ENCODE measurements at regions not wholly inside any gene's neighbourhood (a gene's known extent, or its start where the extent isn't known, plus 50 kb on each side); places are given as distances from the start of the nearest gene placed in this dataset.

DNA sequence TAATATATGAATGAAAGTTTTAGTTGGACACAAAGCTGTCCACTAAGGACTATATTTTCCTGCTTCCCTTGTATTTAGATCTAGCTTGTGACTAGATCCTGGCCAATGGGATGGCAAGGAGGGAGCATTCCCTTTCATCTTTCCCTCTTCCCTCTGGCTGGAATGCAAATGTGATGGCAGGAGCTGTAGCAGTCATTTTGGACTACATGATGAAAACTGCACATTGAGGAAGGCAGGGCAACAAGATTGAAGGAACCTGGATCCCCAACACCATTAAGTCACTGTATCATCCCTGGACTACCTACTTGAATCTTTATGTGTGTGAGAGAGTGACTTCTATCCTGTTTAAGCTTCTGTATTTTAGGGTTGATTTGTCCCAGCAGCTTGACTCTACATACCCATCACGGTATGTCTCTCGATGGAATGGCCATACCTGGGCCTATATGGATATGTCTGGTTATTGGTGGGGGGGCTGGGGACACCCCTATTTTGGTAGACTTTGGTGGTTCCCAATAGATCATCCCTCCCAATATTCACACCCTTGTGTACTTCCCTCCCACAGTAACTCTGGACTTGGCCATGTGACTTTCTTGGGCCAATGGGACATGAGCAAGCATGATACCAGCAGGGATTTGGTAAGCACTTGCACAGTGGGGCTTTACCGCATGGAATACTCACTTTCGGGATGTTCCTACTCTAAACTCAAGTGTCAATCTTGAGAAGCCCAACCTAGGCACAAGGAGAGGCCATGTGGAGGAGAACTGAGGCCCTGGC is 128.5 kb downstream of the VEGFA start:
- no peak overlapping the region for H3K27ac ChIP-seq
- TF ChIP-seq EP300 (IDR thresholded peaks at IDR 0.05), result no peak
- H3K9me3 ChIP-seq, result no peaks in the 10 kb centered on the region
- H3K4me3 ChIP-seq, result no peak overlapping the region
- no peak for DNase-seq (ENCODE audit: low spot score in 2 of 2)
- H3K4me1 ChIP-seq, result no peaks in the 10 kb centered on the region
- whole genome bisulfite sequencing, result 94% methylated on average over 4 of the region's 4 CpGs
- no peaks in the 10 kb centered on the region for H3K27me3 ChIP-seq
- H3K36me3 ChIP-seq, result no peaks in the 10 kb centered on the region

DNA sequence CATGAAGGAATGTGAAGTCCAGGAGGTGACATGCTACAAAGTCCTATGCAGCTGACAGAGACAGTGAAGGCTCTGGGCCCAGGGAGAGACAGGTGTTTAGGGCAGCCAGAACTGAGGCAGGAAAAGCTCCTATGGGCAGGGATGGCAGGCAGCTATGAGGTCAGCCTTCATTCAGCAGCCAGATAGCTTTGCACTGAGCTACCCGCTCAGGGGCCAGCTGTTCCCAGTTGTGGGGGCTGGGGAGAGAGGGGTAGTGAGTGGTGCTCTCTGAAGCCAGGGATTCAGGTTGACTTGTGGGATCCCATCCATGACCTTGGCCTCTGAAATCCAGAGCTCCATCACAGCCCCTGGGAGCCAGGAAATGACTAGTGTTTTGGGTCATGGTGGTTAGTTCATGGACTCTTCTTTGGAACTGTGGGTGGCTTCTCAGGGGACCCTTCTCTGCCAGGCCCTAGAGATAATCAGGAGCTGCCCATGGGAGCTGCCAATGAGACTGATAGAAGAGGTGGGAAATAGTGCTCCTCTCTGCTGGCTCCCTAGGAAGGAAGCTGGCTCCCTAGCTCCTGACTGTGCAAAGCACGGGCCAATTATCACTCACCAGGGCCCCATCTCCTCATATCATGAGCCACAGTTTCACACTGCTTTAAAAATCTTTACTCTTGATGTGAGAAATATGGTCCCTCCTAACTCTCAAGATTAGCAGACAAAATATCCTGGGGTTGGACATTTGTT is 127.7 kb downstream of the VEGFA start:
- no peaks in the 10 kb centered on the region for H3K27me3 ChIP-seq
- H3K4me1 ChIP-seq, result no peaks in the 10 kb centered on the region
- no peaks in the 10 kb centered on the region for H3K36me3 ChIP-seq
- no peaks in the 10 kb centered on the region for H3K9me3 ChIP-seq
- DNase-seq (ENCODE audit: low spot score in 2 of 2), result no peak
- WGBS, result 91% methylated on average over 2 of the region's 2 CpGs
- TF ChIP-seq, protein P1, sequence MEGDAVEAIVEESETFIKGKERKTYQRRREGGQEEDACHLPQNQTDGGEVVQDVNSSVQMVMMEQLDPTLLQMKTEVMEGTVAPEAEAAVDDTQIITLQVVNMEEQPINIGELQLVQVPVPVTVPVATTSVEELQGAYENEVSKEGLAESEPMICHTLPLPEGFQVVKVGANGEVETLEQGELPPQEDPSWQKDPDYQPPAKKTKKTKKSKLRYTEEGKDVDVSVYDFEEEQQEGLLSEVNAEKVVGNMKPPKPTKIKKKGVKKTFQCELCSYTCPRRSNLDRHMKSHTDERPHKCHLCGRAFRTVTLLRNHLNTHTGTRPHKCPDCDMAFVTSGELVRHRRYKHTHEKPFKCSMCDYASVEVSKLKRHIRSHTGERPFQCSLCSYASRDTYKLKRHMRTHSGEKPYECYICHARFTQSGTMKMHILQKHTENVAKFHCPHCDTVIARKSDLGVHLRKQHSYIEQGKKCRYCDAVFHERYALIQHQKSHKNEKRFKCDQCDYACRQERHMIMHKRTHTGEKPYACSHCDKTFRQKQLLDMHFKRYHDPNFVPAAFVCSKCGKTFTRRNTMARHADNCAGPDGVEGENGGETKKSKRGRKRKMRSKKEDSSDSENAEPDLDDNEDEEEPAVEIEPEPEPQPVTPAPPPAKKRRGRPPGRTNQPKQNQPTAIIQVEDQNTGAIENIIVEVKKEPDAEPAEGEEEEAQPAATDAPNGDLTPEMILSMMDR (IDR thresholded peaks at IDR 0.05), result no peak
- TF ChIP-seq POLR2A (IDR thresholded peaks at IDR 0.05) (no peak), EP300 (IDR thresholded peaks at IDR 0.05) (no peak), POLR2AphosphoS5 (IDR thresholded peaks at IDR 0.05) (no peak)
- H3K4me3 ChIP-seq, result no peak overlapping the region
- no peak overlapping the region for H3K27ac ChIP-seq

DNA sequence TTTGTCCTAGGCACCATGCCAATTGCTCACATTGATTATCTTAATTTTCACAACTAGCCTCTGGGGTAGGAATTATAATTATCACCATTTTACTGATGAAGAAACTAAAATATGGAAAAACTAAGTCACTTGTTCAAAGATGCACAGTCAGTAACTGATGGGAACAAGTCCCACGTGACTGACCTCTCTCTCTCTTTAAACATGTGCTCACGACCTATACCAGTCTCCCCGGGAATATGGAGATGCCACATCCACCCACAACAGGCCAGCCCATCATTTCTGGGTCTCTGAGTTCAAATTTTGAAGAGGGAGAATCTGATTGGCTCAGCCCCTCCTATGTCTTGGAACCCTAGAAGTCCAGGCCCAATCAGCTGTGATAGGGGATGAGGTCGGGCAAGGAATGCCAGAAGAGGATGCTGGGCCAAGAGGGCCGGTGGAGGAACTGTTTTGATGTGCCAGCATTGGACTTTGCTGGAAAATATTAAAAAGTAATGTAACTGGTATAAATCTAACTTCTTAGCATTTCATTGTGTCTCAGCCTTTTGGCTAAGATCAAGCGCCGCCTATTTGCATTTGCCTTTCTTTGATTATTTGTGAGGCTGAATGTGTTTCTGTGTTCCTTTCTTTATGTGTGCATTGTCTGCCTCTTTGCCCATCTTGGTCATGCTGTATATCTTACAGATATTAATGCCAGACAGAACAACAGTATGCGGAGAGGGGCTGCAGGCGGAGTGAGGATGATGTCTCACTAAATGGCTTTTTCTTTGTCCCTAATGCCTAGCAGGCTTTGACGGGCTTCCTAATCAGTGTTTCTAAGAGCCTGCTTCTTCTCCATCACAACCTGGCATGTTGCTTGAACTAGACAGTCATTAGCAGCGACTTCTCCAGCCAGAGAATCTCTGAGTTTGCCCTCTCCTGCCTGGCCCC is 126.6 kb downstream of the VEGFA start:
- Histone ChIP-seq H3K4me1 (no peaks in the 10 kb centered on the region), H3K9me3 (no peaks in the 10 kb centered on the region), H3K36me3 (no peaks in the 10 kb centered on the region), H3K4me3 (no peak overlapping the region), H3K27ac (no peak overlapping the region), H3K27me3 (peaks cover 4% of the 10 kb centered on the region)
- DNase-seq (ENCODE audit: low spot score in 2 of 2), result no peak
- no peak for TF ChIP-seq POLR2AphosphoS5 (IDR thresholded peaks at IDR 0.05)
- TF ChIP-seq, protein P1 (IDR thresholded peaks at IDR 0.05), result no peak
- TF ChIP-seq POLR2A (IDR thresholded peaks at IDR 0.05), result no peak
- WGBS, result 72% methylated on average over 11 of the region's 11 CpGs

DNA sequence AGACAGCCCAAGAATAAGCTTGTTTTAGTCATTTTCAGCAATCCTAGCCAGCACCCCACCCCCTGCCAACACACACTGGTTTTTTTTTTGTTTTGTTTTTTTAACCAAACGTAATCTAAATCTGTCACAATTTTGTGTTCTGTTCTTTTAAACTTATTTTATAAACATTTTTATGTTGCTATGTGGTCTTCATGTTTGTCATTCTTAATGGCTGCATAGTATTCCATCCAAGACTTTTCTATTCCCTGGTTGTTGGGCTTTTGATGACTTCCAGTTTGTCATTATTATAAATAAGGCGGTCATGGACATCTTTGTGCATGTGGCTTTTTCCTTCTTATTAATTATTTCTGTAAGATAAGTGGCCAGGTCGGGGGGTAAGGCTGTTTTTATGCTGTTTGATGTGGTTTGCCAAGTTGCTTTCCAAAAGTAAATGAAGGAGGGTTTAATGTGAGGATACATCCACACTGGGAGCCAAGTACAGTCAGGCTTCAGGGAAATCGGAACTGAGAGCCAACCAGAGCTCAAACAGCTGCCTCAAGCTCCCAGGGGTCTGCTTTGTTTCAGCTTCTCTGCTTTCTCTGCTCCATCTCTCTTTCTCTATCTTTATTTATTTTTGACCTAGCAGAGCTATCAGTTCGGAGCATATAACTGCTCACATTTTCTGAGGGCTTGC is 125.8 kb downstream of the VEGFA start:
- no peak for TF ChIP-seq POLR2AphosphoS5 (IDR thresholded peaks at IDR 0.05)
- TF ChIP-seq POLR2A (IDR thresholded peaks at IDR 0.05), result no peak
- TF ChIP-seq EP300 (IDR thresholded peaks at IDR 0.05), result no peak
- TF ChIP-seq, protein P1 (IDR thresholded peaks at IDR 0.05), result no peak
- Histone ChIP-seq H3K27me3 (peaks cover 11% of the 10 kb centered on the region), H3K4me1 (no peaks in the 10 kb centered on the region), H3K36me3 (no peaks in the 10 kb centered on the region), H3K27ac (no peak overlapping the region), H3K4me3 (no peak overlapping the region), H3K9me3 (no peaks in the 10 kb centered on the region)
- DNase-seq (ENCODE audit: low spot score in 2 of 2), result no peak
- 64% methylated on average over 5 of the region's 5 CpGs for WGBS

DNA sequence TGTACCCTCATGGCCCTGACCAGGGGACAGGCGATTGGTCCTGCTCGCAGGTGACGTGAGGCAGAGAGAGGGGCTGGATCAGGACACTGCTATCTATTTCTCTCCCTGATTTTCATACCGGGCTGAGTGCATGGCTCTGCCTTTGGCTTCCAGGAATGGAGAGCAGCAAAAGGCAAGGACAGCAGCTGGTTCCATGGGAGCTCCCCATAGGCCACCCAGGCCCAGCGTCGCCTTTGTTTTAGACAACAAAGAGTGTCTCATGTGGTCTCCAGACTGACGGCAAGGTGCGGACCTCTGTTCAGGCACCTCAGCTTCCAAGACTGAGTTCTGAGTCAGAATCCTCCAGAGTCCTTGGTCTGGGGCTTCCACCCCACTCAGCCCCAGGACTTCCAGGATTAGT is 123.1 kb downstream of the VEGFA start:
- no peaks in the 10 kb centered on the region for H3K9me3 ChIP-seq
- TF ChIP-seq POLR2AphosphoS5 (IDR thresholded peaks at IDR 0.05) (no peak), EP300 (IDR thresholded peaks at IDR 0.05) (no peak), POLR2A (IDR thresholded peaks at IDR 0.05) (no peak)
- TF ChIP-seq, protein P1 (IDR thresholded peaks at IDR 0.05), result no peak
- H3K36me3 ChIP-seq, result no peaks in the 10 kb centered on the region
- no peak for DNase-seq (ENCODE audit: low spot score in 2 of 2)
- H3K4me3 ChIP-seq, result no peak overlapping the region
- no peak overlapping the region for H3K27ac ChIP-seq
- H3K27me3 ChIP-seq, result peaks cover 22% of the 10 kb centered on the region
- H3K4me1 ChIP-seq, result no peaks in the 10 kb centered on the region
- WGBS, result 92% methylated on average over 6 of the region's 8 CpGs
